SK-N-SH (cell line): ENCODE measurements at regions not wholly inside any gene's neighbourhood (a gene's known extent, or its start where the extent isn't known, plus 50 kb on each side); places are given as distances from the start of the nearest gene placed in this dataset.

Experiments
- CTCF ChIA-PET: fragments of 300-600, 350-600 bp; formaldehyde crosslinking; extraction: SDS; loops from one replicate; lab custom pipeline; 2021; lab: Yijun Ruan, JAX
- POLR2A ChIA-PET: fragments of 350-600 bp; sonication (Branson Sonifier 250); formaldehyde crosslinking; extraction: SDS; loops from one replicate; lab custom pipeline; 2020; ENCODE audit warnings: antibody characterized with exemption, inconsistent platforms; lab: Yijun Ruan, JAX
- DNase-seq: peaks from one replicate; pipeline ENCODE4 v3.0.0; 2012
- H2AFZ ChIP-seq: fragments of 200-600 bp; sonication (generic); 2 replicates; pipeline ENCODE4 v1.8.1; 2016; ENCODE audit warnings: antibody characterized with exemption, mild to moderate bottlenecking, low read depth
- H3F3A ChIP-seq: fragments of 200-600 bp; sonication (generic); replicated peaks from 2 replicates; pipeline ENCODE3; 2016; ENCODE audit warnings: antibody characterized with exemption, mild to moderate bottlenecking; ENCODE audit not compliant: insufficient read depth
- H3K27ac ChIP-seq, 2 experiments: fragments of 200-500 bp in 1 of 2; fragments of 200-600 bp in 1 of 2; sonication (Bioruptor generic) in 1 of 2; sonication (generic), shearing (Covaris generic) in 1 of 2; 2 replicates each; pipeline versions ENCODE4 v1.5.1 to v1.6.1; 2014 to 2016; ENCODE audit warnings: low read depth in 2 of 2, inconsistent platforms in 1 of 2, low read length in 1 of 2, mild to moderate bottlenecking in 1 of 2, mixed read lengths in 1 of 2
- H3K27me3 ChIP-seq: fragments of 200-600 bp; sonication (generic), shearing (Covaris generic); 2 replicates; pipeline ENCODE4 v1.6.1; 2016; ENCODE audit warnings: mixed run types; ENCODE audit not compliant: insufficient read depth
- H3K36me3 ChIP-seq, 2 experiments: fragments of 200-500 bp in 1 of 2; fragments of 200-600 bp in 1 of 2; sonication (Bioruptor generic) in 1 of 2; sonication (generic) in 1 of 2; replicated peaks in 1 of 2; 2 replicates each; pipeline versions ENCODE3 to v1.5.1; 2014 to 2016; ENCODE audit warnings: low read length in 1 of 2, mild to moderate bottlenecking in 1 of 2; ENCODE audit not compliant: insufficient read depth in 2 of 2, control insufficient read depth in 1 of 2
- H3K4me1 ChIP-seq, 2 experiments: fragments of 200-500 bp in 1 of 2; fragments of 200-600 bp in 1 of 2; sonication (Bioruptor generic) in 1 of 2; sonication (generic), shearing (Covaris generic) in 1 of 2; 2 replicates each; pipeline versions ENCODE4 v1.5.1 to v1.6.1; 2014 to 2016; ENCODE audit warnings: low read depth in 1 of 2, low read length in 1 of 2, mixed run types in 1 of 2; ENCODE audit not compliant: insufficient read depth in 2 of 2, control insufficient read depth in 1 of 2
- H3K4me2 ChIP-seq: fragments of 200-600 bp; sonication (generic), shearing (Covaris generic); 2 replicates; pipeline ENCODE4 v1.6.1; 2017; ENCODE audit warnings: mixed run types
- H3K4me3 ChIP-seq, 2 experiments: fragments of 200-500 bp in 1 of 2; fragments of 200-600 bp in 1 of 2; sonication (Bioruptor generic) in 1 of 2; sonication (generic), shearing (Covaris generic) in 1 of 2; 2 replicates each; pipeline versions ENCODE4 v1.5.1 to v1.8.1; 2014 to 2016; ENCODE audit warnings: low read depth in 2 of 2, inconsistent platforms in 1 of 2, low read length in 1 of 2, mild to moderate bottlenecking in 1 of 2, mixed read lengths in 1 of 2, moderate library complexity in 1 of 2
- H3K79me2 ChIP-seq: fragments of 200-600 bp; sonication (generic); 2 replicates; pipeline ENCODE4 v1.8.1; 2017; ENCODE audit warnings: mild to moderate bottlenecking; ENCODE audit not compliant: insufficient read depth
- H3K9ac ChIP-seq: fragments of 200-600 bp; sonication (generic); 2 replicates; pipeline ENCODE4 v1.6.1; 2017; ENCODE audit warnings: mixed run types
- H3K9me2 ChIP-seq: fragments of 200-600 bp; sonication (generic); 2 replicates; pipeline ENCODE4 v1.6.1; 2017; ENCODE audit warnings: mixed run types
- H3K9me3 ChIP-seq: fragments of 200-600 bp; sonication (generic); 2 replicates; pipeline ENCODE4 v1.6.1; 2017; ENCODE audit warnings: mixed run types, mild to moderate bottlenecking, moderate library complexity
- H4K20me1 ChIP-seq: fragments of 200-600 bp; sonication (generic); 2 replicates; pipeline ENCODE4 v1.6.1; 2017; ENCODE audit warnings: mild to moderate bottlenecking, mixed run types; ENCODE audit not compliant: insufficient read depth
- CTCF ChIP-seq: fragments of 200-600 bp; sonication (generic); IDR thresholded peaks from 2 replicates; pipeline ENCODE4 v1.6.1; 2017; ENCODE audit warnings: antibody characterized with exemption, mild to moderate bottlenecking, moderate library complexity
- EP300 ChIP-seq, 2 experiments: IDR thresholded peaks; 2 replicates each; pipeline versions ENCODE4 v1.4.0 to v1.6.1; 2012; ENCODE audit warnings: borderline replicate concordance in 1 of 2, low read depth in 1 of 2, low read length in 1 of 2
- GABPA ChIP-seq: IDR thresholded peaks from 2 replicates; pipeline ENCODE4 v1.4.0; 2012; ENCODE audit warnings: low read depth, mild to moderate bottlenecking
- GATA2 ChIP-seq: sonication (generic); formaldehyde crosslinking; IDR thresholded peaks from 2 replicates; pipeline ENCODE4 v1.5.0; 2020; ENCODE audit warnings: mild to moderate bottlenecking, missing genetic modification reagents
- JUND ChIP-seq: IDR thresholded peaks from 2 replicates; pipeline ENCODE4 v1.4.0; 2012
- MXI1 ChIP-seq: IDR thresholded peaks from 2 replicates; pipeline ENCODE4 v1.6.1; 2012; ENCODE audit warnings: mild to moderate bottlenecking, low read depth, low read length, improper control_type of control experiment
- NRF1 ChIP-seq: IDR thresholded peaks from 2 replicates; pipeline ENCODE4 v1.6.1; 2012; ENCODE audit warnings: low read depth, mild to moderate bottlenecking, low read length
- RCOR1 ChIP-seq: fragments of 150-350 bp; IDR thresholded peaks from 2 replicates; pipeline ENCODE4 v1.6.1; 2017; ENCODE audit warnings: antibody characterized with exemption, low read length
- SMC3 ChIP-seq: IDR thresholded peaks from 2 replicates; pipeline ENCODE4 v1.6.1; 2012; ENCODE audit warnings: low read depth, low read length, improper control_type of control experiment
- TAF1 ChIP-seq: IDR thresholded peaks from 2 replicates; pipeline ENCODE4 v1.6.1; 2012; ENCODE audit warnings: low read depth, mild to moderate bottlenecking, low read length, moderate library complexity, borderline replicate concordance
- TCF12 ChIP-seq: IDR thresholded peaks from 2 replicates; pipeline ENCODE4 v1.4.0; 2012
- USF1 ChIP-seq: IDR thresholded peaks from 2 replicates; pipeline ENCODE4 v1.4.0; 2012; ENCODE audit warnings: low read depth, borderline replicate concordance
- WGBS: methylation state at CpG from one replicate; pipeline ENCODE4 v1.1.6; 2017; ENCODE audit warnings: low lambda C conversion rate; 5-methylcytosine and 5-hydroxymethylcytosine counted together
- TF ChIP-seq, protein P1 (sequence below): IDR thresholded peaks from 2 replicates; pipeline ENCODE4; 2012
- TF ChIP-seq, protein P2 (sequence below): IDR thresholded peaks from 2 replicates; pipeline ENCODE4 v1.6.1; 2012; ENCODE audit warnings: mild to moderate bottlenecking, low read depth, low read length, moderate library complexity

DNA sequence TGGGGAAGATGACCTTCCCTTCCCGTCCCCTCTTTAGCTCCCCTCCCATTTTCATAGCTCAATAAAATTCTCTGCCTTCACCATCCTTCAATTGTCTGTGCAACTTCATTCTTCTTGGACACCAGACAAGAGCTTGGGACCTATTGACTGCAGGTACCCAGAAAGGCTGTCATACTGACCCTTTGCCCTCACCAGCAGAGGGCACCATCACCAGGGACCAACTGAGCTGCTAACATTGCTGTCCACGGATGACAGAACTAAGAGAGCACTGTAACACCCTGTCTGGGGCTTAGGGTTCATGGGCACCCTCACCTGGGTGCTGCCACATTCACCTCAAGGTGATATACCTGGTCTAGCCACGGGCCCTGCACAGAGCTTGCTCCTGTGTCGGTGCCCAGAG, 141.3 kb upstream of the VCX3B start:
- Histone ChIP-seq H3K27me3 (no peaks in the 10 kb centered on the region), H3K36me3 (no peaks in the 10 kb centered on the region), H3K9ac (no peak overlapping the region), H3K9me3 (no peaks in the 10 kb centered on the region; the same call in 1 of the 2 replicates), H3K4me3 (no peak overlapping the region), H3K4me2 (no peak overlapping the region), H2AFZ (no peak overlapping the region), H3K79me2 (no peaks in the 10 kb centered on the region), H3K27ac (no peak overlapping the region), H3K9me2 (0 out of 2 replicates have a peak, but pooled peaks cover 2% of the 10 kb centered on the region), H3F3A (no peaks in the 10 kb centered on the region), H4K20me1 (no peaks in the 10 kb centered on the region), H3K4me1 (no peaks in the 10 kb centered on the region)
- ChIA-PET CTCF (interaction anchor here (1.4 kb wide), 1 partner anchor 9 kb away, joined by 4 read pairs; no protein-coding TSS in a partner anchor), POLR2A (no interaction called here)
- WGBS, result 5% methylated on average over 2 of the region's 4 CpGs
- DNase-seq, result no peak
- TF ChIP-seq NRF1 (no peak), TCF12 (no peak), TAF1 (no peak), GABPA (no peak), SMC3 (no peak)

- CTCF ChIA-PET, result no interaction called here
- Histone ChIP-seq H3K9me2 (no peaks in the 10 kb centered on the region), H3K9ac (no peak overlapping the region), H3K4me3 (no peak overlapping the region), H4K20me1 (no peaks in the 10 kb centered on the region), H3K36me3 (no peaks in the 10 kb centered on the region), H3K4me1 (no peaks in the 10 kb centered on the region), H3K9me3 (no peaks in the 10 kb centered on the region), H3K27me3 (no peaks in the 10 kb centered on the region), H3K79me2 (no peaks in the 10 kb centered on the region), H2AFZ (no peak overlapping the region), H3K27ac (no peak overlapping the region), H3K4me2 (no peak overlapping the region), H3F3A (no peaks in the 10 kb centered on the region)
- 7% methylated on average over 7 of the region's 7 CpGs for WGBS
- POLR2A ChIA-PET, result no interaction called here
- no peak for DNase-seq
- no peak for TF ChIP-seq CTCF
These were observed 122.6 kb upstream of the VCX3B start for GRCh38 chrX:8341814-8342590.

GRCh38 chrX:8345473-8345872, 119.2 kb upstream of the VCX3B start:
- Histone ChIP-seq H3K27me3 (no peaks in the 10 kb centered on the region), H3K9ac (no peak overlapping the region), H3K36me3 (no peaks in the 10 kb centered on the region), H3K79me2 (no peaks in the 10 kb centered on the region), H3F3A (no peaks in the 10 kb centered on the region), H3K4me2 (no peak overlapping the region), H3K27ac (no peak overlapping the region), H3K4me3 (no peak overlapping the region), H3K9me3 (no peaks in the 10 kb centered on the region), H3K4me1 (no peaks in the 10 kb centered on the region), H4K20me1 (no peaks in the 10 kb centered on the region), H2AFZ (no peak overlapping the region), H3K9me2 (no peaks in the 10 kb centered on the region)
- WGBS, result 2% methylated on average over 3 of the region's 4 CpGs
- CTCF ChIA-PET, result no interaction called here
- POLR2A ChIA-PET, result no interaction called here
- no peak for DNase-seq
- TF ChIP-seq, protein P1, sequence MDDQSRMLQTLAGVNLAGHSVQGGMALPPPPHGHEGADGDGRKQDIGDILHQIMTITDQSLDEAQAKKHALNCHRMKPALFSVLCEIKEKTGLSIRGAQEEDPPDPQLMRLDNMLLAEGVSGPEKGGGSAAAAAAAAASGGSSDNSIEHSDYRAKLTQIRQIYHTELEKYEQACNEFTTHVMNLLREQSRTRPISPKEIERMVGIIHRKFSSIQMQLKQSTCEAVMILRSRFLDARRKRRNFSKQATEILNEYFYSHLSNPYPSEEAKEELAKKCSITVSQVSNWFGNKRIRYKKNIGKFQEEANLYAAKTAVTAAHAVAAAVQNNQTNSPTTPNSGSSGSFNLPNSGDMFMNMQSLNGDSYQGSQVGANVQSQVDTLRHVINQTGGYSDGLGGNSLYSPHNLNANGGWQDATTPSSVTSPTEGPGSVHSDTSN, result no peak
- TF ChIP-seq USF1 (no peak), GATA2 (CRISPR knock-in tag) (no peak), JUND (no peak), TAF1 (no peak), GABPA (no peak), RCOR1 (no peak), MXI1 (no peak), EP300 (IDR thresholded peaks at IDR 0.05; ENCODE audit: borderline replicate concordance in 1 of 2, low read depth in 1 of 2, low read length in 1 of 2) (no peak)
- TF ChIP-seq, protein P2, sequence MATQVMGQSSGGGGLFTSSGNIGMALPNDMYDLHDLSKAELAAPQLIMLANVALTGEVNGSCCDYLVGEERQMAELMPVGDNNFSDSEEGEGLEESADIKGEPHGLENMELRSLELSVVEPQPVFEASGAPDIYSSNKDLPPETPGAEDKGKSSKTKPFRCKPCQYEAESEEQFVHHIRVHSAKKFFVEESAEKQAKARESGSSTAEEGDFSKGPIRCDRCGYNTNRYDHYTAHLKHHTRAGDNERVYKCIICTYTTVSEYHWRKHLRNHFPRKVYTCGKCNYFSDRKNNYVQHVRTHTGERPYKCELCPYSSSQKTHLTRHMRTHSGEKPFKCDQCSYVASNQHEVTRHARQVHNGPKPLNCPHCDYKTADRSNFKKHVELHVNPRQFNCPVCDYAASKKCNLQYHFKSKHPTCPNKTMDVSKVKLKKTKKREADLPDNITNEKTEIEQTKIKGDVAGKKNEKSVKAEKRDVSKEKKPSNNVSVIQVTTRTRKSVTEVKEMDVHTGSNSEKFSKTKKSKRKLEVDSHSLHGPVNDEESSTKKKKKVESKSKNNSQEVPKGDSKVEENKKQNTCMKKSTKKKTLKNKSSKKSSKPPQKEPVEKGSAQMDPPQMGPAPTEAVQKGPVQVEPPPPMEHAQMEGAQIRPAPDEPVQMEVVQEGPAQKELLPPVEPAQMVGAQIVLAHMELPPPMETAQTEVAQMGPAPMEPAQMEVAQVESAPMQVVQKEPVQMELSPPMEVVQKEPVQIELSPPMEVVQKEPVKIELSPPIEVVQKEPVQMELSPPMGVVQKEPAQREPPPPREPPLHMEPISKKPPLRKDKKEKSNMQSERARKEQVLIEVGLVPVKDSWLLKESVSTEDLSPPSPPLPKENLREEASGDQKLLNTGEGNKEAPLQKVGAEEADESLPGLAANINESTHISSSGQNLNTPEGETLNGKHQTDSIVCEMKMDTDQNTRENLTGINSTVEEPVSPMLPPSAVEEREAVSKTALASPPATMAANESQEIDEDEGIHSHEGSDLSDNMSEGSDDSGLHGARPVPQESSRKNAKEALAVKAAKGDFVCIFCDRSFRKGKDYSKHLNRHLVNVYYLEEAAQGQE, result no peak
